HG02970 (cell line): ENCODE measurements at regions not wholly inside any gene's neighbourhood (a gene's known extent, or its start where the extent isn't known, plus 50 kb on each side); places are given as distances from the start of the nearest gene placed in this dataset.
A peak's percentile ranks its signal among the peaks of the same experiment; 100 is the strongest.
"Not testable (repeated sequence)": the region's sequence is repeated elsewhere in the genome, so short reads cannot be mapped to it uniquely, and the experiment has no call there.

ENCODE experiments used
- ATAC-seq: cut with Tn5 transposase; IDR thresholded peaks from one replicate; pipeline ENCODE4 v1.9.1; 2021; ENCODE audit warnings: mild to moderate bottlenecking, moderate library complexity, moderate number of reproducible peaks; ENCODE audit not compliant: unreplicated experiment, low FRiP score

GRCh38 chr2:210376694-210377093 lies 61.7 kb upstream of the MYL1 start:
- no peak for ATAC-seq

GRCh38 chr2:210370562-210370961 lies 55.6 kb upstream of the MYL1 start:
- ATAC-seq = no peak

GRCh38 chr2:210366675-210367080 lies 51.7 kb upstream of the MYL1 start:
- peak; percentile 57 for ATAC-seq

- not testable (repeated sequence) for ATAC-seq
Measured at GRCh38 chr2:210365475-210365874, 50.5 kb upstream of the MYL1 start.
